PC-9 (cell line): ENCODE measurements at regions not wholly inside any gene's neighbourhood (a gene's known extent, or its start where the extent isn't known, plus 50 kb on each side); places are given as distances from the start of the nearest gene placed in this dataset.
A peak's percentile ranks its signal among the peaks of the same experiment; 100 is the strongest.

Experiments
- BruUV-seq: library from RNA; stranded (reverse); fragments of 400-500 nt; replicated peaks from 2 replicates; lab custom pipeline; 2021; lab: Mats Ljungman, UMichigan
- CTCF ChIA-PET: fragments of 300-600 bp; sonication (Branson Sonifier 250); formaldehyde crosslinking; loops from one replicate; lab custom pipeline; 2022; ENCODE audit warnings: antibody characterized with exemption; lab: Charles Lee
- POLR2A ChIA-PET: fragments of 300-600 bp; sonication (Branson Sonifier 250); formaldehyde crosslinking; loops from one replicate; lab custom pipeline; 2022; ENCODE audit warnings: antibody characterized with exemption; ENCODE audit not compliant: unreplicated experiment; lab: Charles Lee
- DNase-seq, 2 experiments: peaks; one replicate each; pipeline versions ENCODE4 v3.0.0 to v3.0.0-alpha.2; 2015 to 2022; ENCODE audit warnings: mixed read lengths in 1 of 2
- H2AFZ ChIP-seq: fragments of 200-600 bp; sonication (generic); 2 replicates; pipeline ENCODE4 v1.8.1; 2017; ENCODE audit warnings: antibody characterized with exemption
- H3F3A ChIP-seq: fragments of 200-600 bp; sonication (generic); 2 replicates; pipeline ENCODE4 v1.8.1; 2017; ENCODE audit warnings: antibody characterized with exemption, mild to moderate bottlenecking, low read depth; ENCODE audit not compliant: insufficient read depth
- H3K27ac ChIP-seq: fragments of 200-600 bp; sonication (generic); 2 replicates; pipeline ENCODE4 v1.6.1; 2016; ENCODE audit warnings: mixed run types
- H3K27me3 ChIP-seq: fragments of 200-600 bp; sonication (generic); 2 replicates; pipeline ENCODE4 v1.6.1; 2016; ENCODE audit warnings: low read depth, mixed run types; ENCODE audit not compliant: insufficient read depth
- H3K36me3 ChIP-seq: fragments of 200-600 bp; sonication (generic); 2 replicates; pipeline ENCODE4 v1.6.1; 2016; ENCODE audit warnings: low read depth, mixed run types
- H3K4me1 ChIP-seq: fragments of 200-600 bp; sonication (generic); replicated peaks from 2 replicates; pipeline ENCODE4 v1.6.1; 2016; ENCODE audit warnings: mixed run types; ENCODE audit not compliant: insufficient read depth
- H3K4me2 ChIP-seq: fragments of 200-600 bp; sonication (generic); 2 replicates; pipeline ENCODE4 v1.6.1; 2017; ENCODE audit warnings: mixed run types
- H3K4me3 ChIP-seq: fragments of 200-600 bp; sonication (generic); 2 replicates; pipeline ENCODE4 v1.6.1; 2016; ENCODE audit warnings: mixed run types
- H3K79me2 ChIP-seq: fragments of 200-600 bp; sonication (generic); 2 replicates; pipeline ENCODE4 v1.6.1; 2017; ENCODE audit warnings: low read depth, mixed run types
- H3K9me2 ChIP-seq: fragments of 200-600 bp; sonication (generic); 2 replicates; pipeline ENCODE4 v1.8.1; 2017; ENCODE audit warnings: mild to moderate bottlenecking; ENCODE audit not compliant: insufficient read depth
- H3K9me3 ChIP-seq: fragments of 200-600 bp; sonication (generic); 2 replicates; pipeline ENCODE4 v1.8.1; 2016; ENCODE audit warnings: low read depth; ENCODE audit not compliant: insufficient read depth
- H4K20me1 ChIP-seq: fragments of 200-600 bp; sonication (generic); 2 replicates; pipeline ENCODE4 v1.8.1; 2017; ENCODE audit not compliant: insufficient read depth
- CTCF ChIP-seq: fragments of 200-600 bp; sonication (generic); conservative IDR thresholded peaks from 2 replicates; pipeline ENCODE4 v1.6.1; 2017; ENCODE audit warnings: mixed run types, antibody characterized with exemption, mild to moderate bottlenecking, moderate library complexity
- EZH2 ChIP-seq: fragments of 200-600 bp; sonication (generic); IDR thresholded peaks from 2 replicates; pipeline ENCODE4 v1.8.0; 2017; ENCODE audit warnings: antibody characterized with exemption, low read depth
- intact Hi-C: fragments of 100-400 bp; cut with micrococcal nuclease; formaldehyde crosslinking; loops from one replicate; pipeline ENCODE4 v1.10.0; 2022; ENCODE audit not compliant: unreplicated experiment

GRCh38 chr7:113487925-113488731 is 369.8 kb upstream of the SMIM30 start:
- Histone ChIP-seq H3F3A (no peaks in the 10 kb centered on the region), H3K9me2 (no peaks in the 10 kb centered on the region), H3K27ac (no peak overlapping the region), H3K36me3 (no peaks in the 10 kb centered on the region), H3K4me2 (no peak overlapping the region), H3K27me3 (no peaks in the 10 kb centered on the region), H3K79me2 (no peaks in the 10 kb centered on the region), H3K9me3 (no peaks in the 10 kb centered on the region), H3K4me1 (no peaks in the 10 kb centered on the region), H4K20me1 (no peaks in the 10 kb centered on the region), H2AFZ (no peak overlapping the region), H3K4me3 (no peak overlapping the region)
- intact Hi-C loops, result no loop called here
- BruUV-seq, result no TSS peak
- DNase-seq, result peak in 1 of 2 experiments; percentile 2
- POLR2A ChIA-PET, result no interaction called here
- CTCF ChIA-PET, result no interaction called here
- TF ChIP-seq EZH2 (no peak), CTCF (no peak)

GRCh38 chr7:113486548-113486947 is 368.2 kb upstream of the SMIM30 start:
- Histone ChIP-seq H3K27me3 (no peaks in the 10 kb centered on the region), H3K4me2 (no peak overlapping the region), H3K4me1 (no peaks in the 10 kb centered on the region), H2AFZ (no peak overlapping the region), H3K36me3 (no peaks in the 10 kb centered on the region), H3K27ac (no peak overlapping the region), H4K20me1 (no peaks in the 10 kb centered on the region), H3K79me2 (no peaks in the 10 kb centered on the region), H3F3A (no peaks in the 10 kb centered on the region), H3K4me3 (no peak overlapping the region), H3K9me2 (no peaks in the 10 kb centered on the region), H3K9me3 (no peaks in the 10 kb centered on the region)
- intact Hi-C loops, result no loop called here
- CTCF ChIA-PET, result no interaction called here
- POLR2A ChIA-PET, result no interaction called here
- TF ChIP-seq CTCF (no peak), EZH2 (no peak)
- no TSS peak for BruUV-seq
- DNase-seq, result no peak

- Histone ChIP-seq H3K27ac (no peak overlapping the region), H3K9me3 (no peaks in the 10 kb centered on the region), H3K27me3 (no peaks in the 10 kb centered on the region), H3K9me2 (no peaks in the 10 kb centered on the region), H3K36me3 (no peaks in the 10 kb centered on the region), H3K4me1 (no peaks in the 10 kb centered on the region), H3K4me3 (no peak overlapping the region), H4K20me1 (no peaks in the 10 kb centered on the region), H2AFZ (no peak overlapping the region), H3K4me2 (no peak overlapping the region), H3K79me2 (no peaks in the 10 kb centered on the region), H3F3A (no peaks in the 10 kb centered on the region)
- ChIA-PET CTCF (no interaction called here), POLR2A (no interaction called here)
- TF ChIP-seq CTCF (no peak), EZH2 (no peak)
- intact Hi-C loops, result no loop called here
- DNase-seq, result no peak
- no TSS peak for BruUV-seq
These were observed 365.3 kb upstream of the SMIM30 start for GRCh38 chr7:113483657-113484056.
